Endothelial cell of umbilical vein (primary cell): ENCODE measurements at regions not wholly inside any gene's neighbourhood (a gene's known extent, or its start where the extent isn't known, plus 50 kb on each side); places are given as distances from the start of the nearest gene placed in this dataset.

ENCODE experiments used
- BruUV-seq: library from RNA; stranded (reverse); fragments of 400-500 nt; replicated peaks from 2 replicates; lab custom pipeline; 2021; lab: Mats Ljungman, UMichigan
- CTCF ChIA-PET: fragments of 300-600, 350-600 bp; sonication (Branson Sonifier 250); formaldehyde crosslinking; loops from one replicate; lab custom pipeline; 2021; ENCODE audit warnings: antibody characterized with exemption, inconsistent platforms; lab: Charles Lee
- POLR2A ChIA-PET: fragments of 300-600, 350-600 bp; sonication (Branson Sonifier 250); formaldehyde crosslinking; loops from one replicate; lab custom pipeline; 2021; ENCODE audit warnings: antibody characterized with exemption, inconsistent platforms; lab: Charles Lee
- DNase-seq: peaks from one replicate; pipeline ENCODE4 v3.0.0-alpha.2; 2011; ENCODE audit warnings: low read depth, low spot score
- FAIRE-seq: peaks from 2 replicates; lab custom pipeline; 2011; peaks lifted over from hg19 to GRCh38; lab: Jason Lieb, UNC
- H2AFZ ChIP-seq: 2 replicates; pipeline ENCODE4 v1.6.0; 2012; ENCODE audit warnings: low read depth, low read length, control low read depth, inconsistent platforms
- H3K27ac ChIP-seq: 2 replicates; pipeline ENCODE4 v1.5.1; 2011; ENCODE audit warnings: low read depth, mild to moderate bottlenecking, control low read depth, low read length, moderate library complexity; ENCODE audit not compliant: insufficient read depth
- H3K27me3 ChIP-seq, 2 experiments: 2 replicates each; pipeline versions ENCODE4 v1.6.0 to v1.6.1; 2011; ENCODE audit warnings: low read length in 2 of 2, mixed read lengths in 1 of 2; ENCODE audit not compliant: control insufficient read depth in 2 of 2, insufficient read depth in 2 of 2
- H3K36me3 ChIP-seq, 2 experiments: 2 replicates in 1 of 2; 3 replicates in 1 of 2; pipeline ENCODE4 v1.5.1; 2011; ENCODE audit warnings: low read length in 2 of 2, mild to moderate bottlenecking in 1 of 2, moderate library complexity in 1 of 2; ENCODE audit not compliant: control insufficient read depth in 2 of 2, insufficient read depth in 2 of 2; ENCODE audit errors: extremely low read depth in 1 of 2
- H3K4me1 ChIP-seq: 3 replicates; pipeline ENCODE4 v1.5.1; 2011; ENCODE audit warnings: mild to moderate bottlenecking, low read length; ENCODE audit not compliant: control insufficient read depth, insufficient read depth; ENCODE audit errors: extremely low read depth
- H3K4me2 ChIP-seq: 2 replicates; pipeline ENCODE4 v1.6.1; 2011; ENCODE audit warnings: low read length, control low read depth, mixed read lengths; ENCODE audit not compliant: insufficient read depth
- H3K4me3 ChIP-seq, 3 experiments: fragments of 200-600 bp in 1 of 3; sonication (generic), shearing (Covaris generic) in 1 of 3; replicated peaks in 1 of 3; 2 replicates each; pipeline ENCODE4 v1.5.1; 2011 to 2016; ENCODE audit warnings: control low read depth in 3 of 3, low read length in 3 of 3, mild to moderate bottlenecking in 2 of 3, inconsistent platforms in 1 of 3, low read depth in 1 of 3, moderate library complexity in 1 of 3; ENCODE audit not compliant: insufficient read depth in 1 of 3
- H3K79me2 ChIP-seq: 2 replicates; pipeline ENCODE4 v1.6.0; 2012; ENCODE audit warnings: low read length, inconsistent platforms; ENCODE audit not compliant: control insufficient read depth, insufficient read depth
- H3K9ac ChIP-seq: replicated peaks from 2 replicates; pipeline ENCODE3; 2011; ENCODE audit warnings: low read length, control low read depth; ENCODE audit not compliant: insufficient read depth; ENCODE audit errors: extremely low read depth
- H3K9me1 ChIP-seq: replicated peaks from 3 replicates; pipeline ENCODE4 v1.6.0; 2011; ENCODE audit warnings: mild to moderate bottlenecking, low read length; ENCODE audit not compliant: control insufficient read depth, insufficient read depth; ENCODE audit errors: extremely low read depth
- H3K9me3 ChIP-seq: replicated peaks from 2 replicates; pipeline ENCODE4 v1.5.1; 2012; ENCODE audit warnings: low read length, inconsistent platforms; ENCODE audit not compliant: control insufficient read depth, insufficient read depth
- H4K20me1 ChIP-seq: replicated peaks from 2 replicates; pipeline ENCODE3; 2011; ENCODE audit warnings: mild to moderate bottlenecking, low read length; ENCODE audit not compliant: control insufficient read depth, insufficient read depth; ENCODE audit errors: extremely low read depth
- CTCF ChIP-seq, 2 donors: IDR thresholded peaks; 1 replicate in 1 of 2; 2 replicates in 1 of 2; pipeline ENCODE4 v1.5.1; 2011; ENCODE audit warnings: low read length in 2 of 2, mild to moderate bottlenecking in 2 of 2, moderate library complexity in 2 of 2, control low read depth in 1 of 2, inconsistent platforms in 1 of 2, low read depth in 1 of 2; ENCODE audit not compliant: insufficient read depth in 1 of 2; ENCODE audit errors: extremely low read depth in 1 of 2
- EZH2 ChIP-seq: IDR thresholded peaks from 2 replicates; pipeline ENCODE4 v1.6.1; 2012; ENCODE audit warnings: borderline replicate concordance, low read depth, mild to moderate bottlenecking, moderate library complexity, low read length, inconsistent platforms; ENCODE audit not compliant: severe bottlenecking
- FOS ChIP-seq: IDR thresholded peaks from 2 replicates; pipeline ENCODE4 v1.6.1; 2011; ENCODE audit warnings: mild to moderate bottlenecking, low read length, moderate library complexity, borderline replicate concordance; ENCODE audit not compliant: insufficient read depth
- GATA2 ChIP-seq: IDR thresholded peaks from 2 replicates; pipeline ENCODE4 v1.7.0; 2011; ENCODE audit warnings: low read depth, mild to moderate bottlenecking, moderate library complexity, mixed read lengths, low read length; ENCODE audit not compliant: insufficient read length, insufficient read depth
- JUN ChIP-seq: IDR thresholded peaks from 2 replicates; pipeline ENCODE4 v1.6.1; 2011; ENCODE audit warnings: borderline replicate concordance, low read depth; ENCODE audit not compliant: insufficient read length, insufficient read depth
- MAX ChIP-seq: IDR thresholded peaks from 2 replicates; pipeline ENCODE4 v1.6.1; 2011; ENCODE audit not compliant: insufficient read depth, insufficient read length
- MYC ChIP-seq: IDR thresholded peaks from one replicate; pipeline ENCODE4 v1.6.1; 2011; ENCODE audit warnings: mild to moderate bottlenecking, low read depth, low read length
- POLR2A ChIP-seq: IDR thresholded peaks from 2 replicates; pipeline ENCODE4 v1.6.1; 2012; ENCODE audit warnings: low read depth, mild to moderate bottlenecking, control low read depth, low read length
- POLR2AphosphoS5 ChIP-seq: IDR thresholded peaks from 2 replicates; pipeline ENCODE4 v1.6.1; 2012; ENCODE audit warnings: low read depth, mild to moderate bottlenecking, control low read depth, low read length, moderate library complexity; ENCODE audit not compliant: insufficient read depth
- dilution Hi-C: fragments of 300-500 bp; cut with MboI; formaldehyde crosslinking; loops from one replicate; pipeline ENCODE4 v1.15.0; 2019; ENCODE audit warnings: low sequenced_read_pairs; ENCODE audit not compliant: extremely low pct_ligation_motif_present
- intact Hi-C: fragments of 100-400 bp; cut with micrococcal nuclease; formaldehyde crosslinking; loops from one replicate; pipeline ENCODE4 v1.10.0; 2022

GRCh38 chr15:93158097-93158900 lies 69.3 kb upstream of the RGMA start:
- dilution Hi-C loops, result no loop called here
- H3K9me1 ChIP-seq, result no peaks in the 10 kb centered on the region

More at GRCh38 chr15:93158097-93158900, 69.3 kb upstream of the RGMA start:
- Histone ChIP-seq H3K9me3 (no peaks in the 10 kb centered on the region), H3K4me2 (no peak overlapping the region), H4K20me1 (no peaks in the 10 kb centered on the region), H2AFZ (no peak overlapping the region), H3K4me1 (no peaks in the 10 kb centered on the region), H3K9ac (no peak overlapping the region), H3K27me3 (no peaks in the 10 kb centered on the region), H3K36me3 (no peaks in the 10 kb centered on the region), H3K4me3 (no peak overlapping the region), H3K27ac (no peak overlapping the region), H3K79me2 (no peaks in the 10 kb centered on the region)
- FAIRE-seq, result no peak
- no peak for DNase-seq
- intact Hi-C loops, result no loop called here
- BruUV-seq, result no TSS peak
- POLR2A ChIA-PET, result no interaction called here
- CTCF ChIA-PET, result no interaction called here
- TF ChIP-seq CTCF (IDR thresholded peaks at IDR 0.05; ENCODE audit: extremely low read depth in 1 of 2, insufficient read depth in 1 of 2, low read depth in 1 of 2, low read length in 2 of 2) (no peak), FOS (no peak), EZH2 (no peak), MAX (no peak), MYC (no peak), JUN (no peak), POLR2AphosphoS5 (no peak), GATA2 (no peak), POLR2A (no peak)
